Stomach (tissue), 4 donors: ENCODE measurements at regions not wholly inside any gene's neighbourhood (a gene's known extent, or its start where the extent isn't known, plus 50 kb on each side); places are given as distances from the start of the nearest gene placed in this dataset.

Source experiments
- CTCF ChIP-seq, 7 experiments: fragments of 450-650 bp in 4 of 7; fragments of 200-600 bp in 3 of 7; sonication (generic) in 3 of 7; IDR thresholded peaks; one replicate each; pipeline ENCODE4 v1.5.1; 2016 to 2019; ENCODE audit warnings: antibody characterized with exemption in 7 of 7, control low read depth in 2 of 7, mild to moderate bottlenecking in 1 of 7
- EP300 ChIP-seq: sonication (generic); formaldehyde crosslinking; IDR thresholded peaks from one replicate; pipeline ENCODE4 v1.6.1; 2017; ENCODE audit warnings: antibody characterized with exemption
- POLR2A ChIP-seq, 4 donors: fragments of 450-650 bp; IDR thresholded peaks; one replicate each; pipeline ENCODE4 v1.6.1; 2016; ENCODE audit warnings: antibody characterized with exemption in 4 of 4, control low read depth in 2 of 4, mild to moderate bottlenecking in 1 of 4, moderate library complexity in 1 of 4
- POLR2AphosphoS5 ChIP-seq, 3 donors: sonication (generic); formaldehyde crosslinking; IDR thresholded peaks; one replicate each; pipeline ENCODE4 v1.6.1; 2016; ENCODE audit warnings: antibody characterized with exemption in 3 of 3

- TF ChIP-seq POLR2AphosphoS5 (IDR thresholded peaks at IDR 0.05) (no peak), CTCF (IDR thresholded peaks at IDR 0.05) (no peak), POLR2A (IDR thresholded peaks at IDR 0.05) (no peak), EP300 (no peak)
Measured at GRCh38 chr2:2773692-2774091, 442.6 kb upstream of the MYT1L start.
